ENCODE measurements at regions not wholly inside any gene's neighbourhood (a gene's known extent, or its start where the extent isn't known, plus 50 kb on each side); places are given as distances from the start of the nearest gene placed in this dataset.

GRCh38 chr1:68798071-68798470 is 301.2 kb upstream of the DEPDC1 start (continued):
- no peak for TF ChIP-seq RFX5 (IDR thresholded peaks at IDR 0.05; ENCODE audit: low read length)

DNA sequence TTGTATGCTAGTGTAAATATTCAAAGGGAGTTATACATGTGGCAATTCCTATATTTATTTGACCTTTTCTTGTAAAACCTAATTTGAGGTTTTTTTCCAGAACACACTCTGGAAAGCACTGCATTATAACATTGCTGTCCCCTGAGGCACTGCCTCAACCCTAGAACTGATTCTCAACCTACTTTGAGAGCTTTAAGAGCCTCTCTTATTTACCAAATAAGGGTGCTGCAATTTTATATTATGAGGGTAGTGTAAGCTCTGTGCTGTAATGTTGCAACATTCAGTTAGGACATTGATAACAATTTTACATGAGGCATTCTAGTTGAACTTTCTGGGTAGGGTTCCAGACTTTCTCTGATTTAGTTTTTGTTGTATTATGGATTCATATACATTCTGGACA is 302.2 kb upstream of the DEPDC1 start:
- no peaks in the 10 kb centered on the region for H3K79me2 ChIP-seq (ENCODE audit: insufficient read depth)
- H3K4me3 ChIP-seq (ENCODE audit: low read depth in 2 of 2, low read length in 1 of 2), result no peak overlapping the region
- no peaks in the 10 kb centered on the region for H4K20me1 ChIP-seq (ENCODE audit: insufficient read depth)
- POLR2A ChIA-PET, result no interaction called here
- H2AFZ ChIP-seq (ENCODE audit: low read depth), result no peak overlapping the region
- no peak overlapping the region; a peak in 1 of 4 replicates for H3K27ac ChIP-seq (ENCODE audit: low read depth in 2 of 2, low read length in 1 of 2)
- H3K4me2 ChIP-seq, result no peak overlapping the region
- TF ChIP-seq, protein P1, sequence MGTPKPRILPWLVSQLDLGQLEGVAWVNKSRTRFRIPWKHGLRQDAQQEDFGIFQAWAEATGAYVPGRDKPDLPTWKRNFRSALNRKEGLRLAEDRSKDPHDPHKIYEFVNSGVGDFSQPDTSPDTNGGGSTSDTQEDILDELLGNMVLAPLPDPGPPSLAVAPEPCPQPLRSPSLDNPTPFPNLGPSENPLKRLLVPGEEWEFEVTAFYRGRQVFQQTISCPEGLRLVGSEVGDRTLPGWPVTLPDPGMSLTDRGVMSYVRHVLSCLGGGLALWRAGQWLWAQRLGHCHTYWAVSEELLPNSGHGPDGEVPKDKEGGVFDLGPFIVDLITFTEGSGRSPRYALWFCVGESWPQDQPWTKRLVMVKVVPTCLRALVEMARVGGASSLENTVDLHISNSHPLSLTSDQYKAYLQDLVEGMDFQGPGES (IDR thresholded peaks at IDR 0.05; ENCODE audit: low read depth, low read length), result no peak
- TF ChIP-seq TAF1 (IDR thresholded peaks at IDR 0.05; ENCODE audit: borderline replicate concordance, low read depth, low read length), result no peak
- TF ChIP-seq, protein P2, sequence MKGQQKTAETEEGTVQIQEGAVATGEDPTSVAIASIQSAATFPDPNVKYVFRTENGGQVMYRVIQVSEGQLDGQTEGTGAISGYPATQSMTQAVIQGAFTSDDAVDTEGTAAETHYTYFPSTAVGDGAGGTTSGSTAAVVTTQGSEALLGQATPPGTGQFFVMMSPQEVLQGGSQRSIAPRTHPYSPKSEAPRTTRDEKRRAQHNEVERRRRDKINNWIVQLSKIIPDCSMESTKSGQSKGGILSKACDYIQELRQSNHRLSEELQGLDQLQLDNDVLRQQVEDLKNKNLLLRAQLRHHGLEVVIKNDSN (IDR thresholded peaks at IDR 0.05; ENCODE audit: borderline replicate concordance, low read depth), result no peak
- TF ChIP-seq, protein P3, sequence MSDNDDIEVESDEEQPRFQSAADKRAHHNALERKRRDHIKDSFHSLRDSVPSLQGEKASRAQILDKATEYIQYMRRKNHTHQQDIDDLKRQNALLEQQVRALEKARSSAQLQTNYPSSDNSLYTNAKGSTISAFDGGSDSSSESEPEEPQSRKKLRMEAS (IDR thresholded peaks at IDR 0.05; ENCODE audit: low read depth), result no peak
- CTCF ChIA-PET, result no interaction called here
- no peaks in the 10 kb centered on the region for H3K4me1 ChIP-seq (ENCODE audit: control insufficient read depth in 1 of 2, insufficient read depth in 2 of 2, low read depth in 1 of 2, low read length in 1 of 2)
- H3K9ac ChIP-seq, result no peak overlapping the region
- H3K9me2 ChIP-seq, result no peaks in the 10 kb centered on the region
- no peaks in the 10 kb centered on the region for H3K9me3 ChIP-seq
- no peaks in the 10 kb centered on the region for H3K36me3 ChIP-seq (replicated peaks in 1 of 2; ENCODE audit: control insufficient read depth in 1 of 2, insufficient read depth in 2 of 2, low read length in 1 of 2)
- no peaks in the 10 kb centered on the region for H3F3A ChIP-seq (replicated peaks; ENCODE audit: insufficient read depth)
- H3K27me3 ChIP-seq (ENCODE audit: insufficient read depth), result no peaks in the 10 kb centered on the region
- no peak for DNase-seq

GRCh38 chr1:68800182-68800581 is 303.3 kb upstream of the DEPDC1 start:
- no peak overlapping the region for H3K4me3 ChIP-seq (ENCODE audit: low read depth in 2 of 2, low read length in 1 of 2)
- no peak overlapping the region for H2AFZ ChIP-seq (ENCODE audit: low read depth)
- WGBS (ENCODE audit: low lambda C conversion rate), result 13% methylated on average over 1 of the region's 1 CpG
- H3K79me2 ChIP-seq (ENCODE audit: insufficient read depth), result no peaks in the 10 kb centered on the region
- no peaks in the 10 kb centered on the region for H3K4me1 ChIP-seq (ENCODE audit: control insufficient read depth in 1 of 2, insufficient read depth in 2 of 2, low read depth in 1 of 2, low read length in 1 of 2)
- no peak overlapping the region for H3K9ac ChIP-seq
- no peak overlapping the region for H3K27ac ChIP-seq (ENCODE audit: low read depth in 2 of 2, low read length in 1 of 2)
- POLR2A ChIA-PET, result no interaction called here
- no peaks in the 10 kb centered on the region for H3K9me3 ChIP-seq
- no peaks in the 10 kb centered on the region for H3F3A ChIP-seq (replicated peaks; ENCODE audit: insufficient read depth)
- H3K27me3 ChIP-seq (ENCODE audit: insufficient read depth), result no peaks in the 10 kb centered on the region
- CTCF ChIA-PET, result no interaction called here
- H3K36me3 ChIP-seq (replicated peaks in 1 of 2; ENCODE audit: control insufficient read depth in 1 of 2, insufficient read depth in 2 of 2, low read length in 1 of 2), result no peaks in the 10 kb centered on the region
- no peaks in the 10 kb centered on the region for H4K20me1 ChIP-seq (ENCODE audit: insufficient read depth)
- DNase-seq, result no peak
- H3K9me2 ChIP-seq, result no peaks in the 10 kb centered on the region
- TF ChIP-seq SIN3A (IDR thresholded peaks at IDR 0.05; ENCODE audit: borderline replicate concordance, low read depth, low read length) (no peak), NRF1 (IDR thresholded peaks at IDR 0.05; ENCODE audit: low read depth, low read length) (no peak), EZH2phosphoT487 (IDR thresholded peaks at IDR 0.05; ENCODE audit: borderline replicate concordance, low read depth) (no peak), SMC3 (IDR thresholded peaks at IDR 0.05; ENCODE audit: low read depth, low read length) (no peak), RFX5 (IDR thresholded peaks at IDR 0.05; ENCODE audit: low read length) (no peak), GABPA (IDR thresholded peaks at IDR 0.05; ENCODE audit: low read depth) (no peak), MEF2A (IDR thresholded peaks at IDR 0.05; ENCODE audit: borderline replicate concordance, low read depth) (no peak), RAD21 (IDR thresholded peaks at IDR 0.05; ENCODE audit: low read length) (no peak), NFIC (IDR thresholded peaks at IDR 0.05; ENCODE audit: borderline replicate concordance) (no peak), TCF12 (IDR thresholded peaks at IDR 0.05) (no peak), TAF1 (IDR thresholded peaks at IDR 0.05; ENCODE audit: borderline replicate concordance, low read depth, low read length) (no peak)
- TF ChIP-seq, protein P4, sequence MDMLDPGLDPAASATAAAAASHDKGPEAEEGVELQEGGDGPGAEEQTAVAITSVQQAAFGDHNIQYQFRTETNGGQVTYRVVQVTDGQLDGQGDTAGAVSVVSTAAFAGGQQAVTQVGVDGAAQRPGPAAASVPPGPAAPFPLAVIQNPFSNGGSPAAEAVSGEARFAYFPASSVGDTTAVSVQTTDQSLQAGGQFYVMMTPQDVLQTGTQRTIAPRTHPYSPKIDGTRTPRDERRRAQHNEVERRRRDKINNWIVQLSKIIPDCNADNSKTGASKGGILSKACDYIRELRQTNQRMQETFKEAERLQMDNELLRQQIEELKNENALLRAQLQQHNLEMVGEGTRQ (IDR thresholded peaks at IDR 0.05; ENCODE audit: borderline replicate concordance, low read depth, low read length), result no peak
- H3K4me2 ChIP-seq, result no peak overlapping the region

Measured in SK-N-SH (cell line).